ENCODE measurements at regions not wholly inside any gene's neighbourhood (a gene's known extent, or its start where the extent isn't known, plus 50 kb on each side); places are given as distances from the start of the nearest gene placed in this dataset.

DNA sequence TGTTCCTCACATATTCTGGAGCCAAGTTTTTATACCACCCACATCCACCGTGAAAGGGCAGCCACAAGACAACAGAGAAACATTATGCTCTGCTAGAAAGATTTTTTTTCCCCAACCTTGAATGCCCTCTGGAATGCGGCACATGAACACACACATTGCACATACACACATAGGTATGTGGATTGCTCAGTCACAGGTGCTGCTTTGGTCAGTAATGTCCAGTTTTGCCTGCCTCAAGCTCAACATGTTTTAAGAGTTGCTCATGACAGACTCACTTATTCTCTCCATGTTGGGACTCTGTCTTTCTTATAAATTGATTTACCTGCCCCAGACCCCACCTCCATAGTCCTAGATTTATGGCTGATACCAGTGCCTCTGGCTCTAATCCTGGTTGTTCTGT lies 138.0 kb upstream of the ASTN2 start:
- H3K27me3 ChIP-seq (ENCODE audit: control insufficient read depth in 3 of 3, insufficient read depth in 3 of 3, low read length in 3 of 3) = no peaks in the 10 kb centered on the region
- no peaks in the 10 kb centered on the region for H3K4me1 ChIP-seq (ENCODE audit: control insufficient read depth in 3 of 3, insufficient read depth in 3 of 3, low read length in 3 of 3)
- no peak overlapping the region for H3K4me3 ChIP-seq (ENCODE audit: low read length in 3 of 3)
- no peak overlapping the region for H3K27ac ChIP-seq (ENCODE audit: low read depth, low read length)
- no peak overlapping the region for H3K9ac ChIP-seq (ENCODE audit: low read depth in 1 of 3, low read length in 3 of 3)
- no peaks in the 10 kb centered on the region for H3K36me3 ChIP-seq (ENCODE audit: control insufficient read depth in 3 of 3, insufficient read depth in 3 of 3, low read length in 3 of 3)
- no peaks in the 10 kb centered on the region for H3K9me3 ChIP-seq (ENCODE audit: control insufficient read depth in 3 of 3, low read length in 3 of 3)

DNA sequence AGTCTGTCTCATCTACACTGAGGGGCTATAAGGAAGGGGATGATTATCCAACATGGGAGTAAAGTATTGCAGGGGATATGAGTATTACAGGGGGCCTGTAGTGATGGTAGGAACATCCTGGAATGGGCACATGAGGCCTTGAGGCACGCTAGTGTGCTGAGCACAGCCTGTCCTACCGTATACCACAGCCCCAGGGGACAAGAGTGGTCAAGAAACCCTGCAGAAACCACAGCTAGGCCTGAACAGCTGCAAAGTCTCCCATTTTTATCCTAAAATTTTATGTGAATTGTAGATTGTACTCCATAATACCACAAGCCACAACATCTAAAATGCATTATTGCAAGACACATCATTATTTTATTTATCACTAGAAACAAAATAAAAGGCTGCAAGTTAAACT lies 136.3 kb upstream of the ASTN2 start:
- no peaks in the 10 kb centered on the region for H3K36me3 ChIP-seq (ENCODE audit: control insufficient read depth in 3 of 3, insufficient read depth in 3 of 3, low read length in 3 of 3)
- H3K27ac ChIP-seq (ENCODE audit: low read depth, low read length) = no peak overlapping the region
- no peaks in the 10 kb centered on the region for H3K9me3 ChIP-seq (ENCODE audit: control insufficient read depth in 3 of 3, low read length in 3 of 3)
- no peak overlapping the region for H3K9ac ChIP-seq (ENCODE audit: low read depth in 1 of 3, low read length in 3 of 3)
- H3K27me3 ChIP-seq (ENCODE audit: control insufficient read depth in 3 of 3, insufficient read depth in 3 of 3, low read length in 3 of 3) = no peaks in the 10 kb centered on the region
- H3K4me3 ChIP-seq (ENCODE audit: low read length in 3 of 3) = no peak overlapping the region
- H3K4me1 ChIP-seq (ENCODE audit: control insufficient read depth in 3 of 3, insufficient read depth in 3 of 3, low read length in 3 of 3) = no peaks in the 10 kb centered on the region

DNA sequence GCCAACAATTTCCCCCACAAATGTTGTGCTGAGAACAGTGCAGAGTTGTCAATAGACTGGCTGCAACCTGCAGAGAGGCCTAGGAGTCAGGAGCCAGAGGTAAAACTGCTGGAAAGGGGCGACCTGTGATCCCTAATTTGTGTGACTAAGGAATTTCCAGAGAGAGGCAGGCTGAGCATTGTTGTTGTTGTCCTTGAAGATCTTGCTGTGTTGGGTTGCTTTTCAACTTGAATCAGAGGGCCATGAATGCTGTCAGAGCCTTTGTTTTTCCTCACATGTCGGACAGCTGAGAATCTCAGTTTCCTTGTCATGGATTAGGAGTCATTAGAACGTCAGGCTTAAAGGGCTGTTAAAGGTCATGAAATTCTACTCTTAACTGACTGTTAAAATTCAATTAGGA lies 134.6 kb upstream of the ASTN2 start:
- no peaks in the 10 kb centered on the region for H3K36me3 ChIP-seq (ENCODE audit: control insufficient read depth in 3 of 3, insufficient read depth in 3 of 3, low read length in 3 of 3)
- no peaks in the 10 kb centered on the region for H3K27me3 ChIP-seq (ENCODE audit: control insufficient read depth in 3 of 3, insufficient read depth in 3 of 3, low read length in 3 of 3)
- no peaks in the 10 kb centered on the region for H3K9me3 ChIP-seq (ENCODE audit: control insufficient read depth in 3 of 3, low read length in 3 of 3)

DNA sequence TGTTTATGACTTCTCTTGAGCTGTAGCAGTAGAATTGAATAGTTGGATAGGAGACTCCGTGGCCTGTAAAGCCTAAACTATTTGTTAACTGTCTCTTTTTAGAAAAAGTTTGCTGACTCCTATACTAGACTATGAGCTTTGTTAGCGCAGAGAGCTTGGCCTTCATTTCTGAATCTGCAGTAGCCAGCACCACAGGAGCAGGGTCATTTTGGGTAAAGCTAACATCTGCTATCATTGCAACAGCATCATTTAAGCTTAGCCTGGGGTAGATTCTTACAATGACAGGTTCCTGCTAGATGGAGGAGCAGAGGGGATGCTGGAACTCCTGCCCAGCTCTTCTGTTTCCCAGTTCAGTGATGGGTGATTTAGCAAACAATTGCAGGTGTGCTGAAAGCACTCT lies 133.7 kb upstream of the ASTN2 start:
- no peaks in the 10 kb centered on the region for H3K9me3 ChIP-seq (ENCODE audit: control insufficient read depth in 3 of 3, low read length in 3 of 3)
- H3K9ac ChIP-seq (ENCODE audit: low read depth in 1 of 3, low read length in 3 of 3) = no peak overlapping the region
- H3K36me3 ChIP-seq (ENCODE audit: control insufficient read depth in 3 of 3, insufficient read depth in 3 of 3, low read length in 3 of 3) = no peaks in the 10 kb centered on the region
- no peak overlapping the region for H3K27ac ChIP-seq (ENCODE audit: low read depth, low read length)
- no peaks in the 10 kb centered on the region for H3K4me1 ChIP-seq (ENCODE audit: control insufficient read depth in 3 of 3, insufficient read depth in 3 of 3, low read length in 3 of 3)
- no peak overlapping the region for H3K4me3 ChIP-seq (ENCODE audit: low read length in 3 of 3)
- H3K27me3 ChIP-seq (ENCODE audit: control insufficient read depth in 3 of 3, insufficient read depth in 3 of 3, low read length in 3 of 3) = no peaks in the 10 kb centered on the region

More for the DNA sequence above, 134.6 kb upstream of the ASTN2 start:
- no peak overlapping the region for H3K9ac ChIP-seq (ENCODE audit: low read depth in 1 of 3, low read length in 3 of 3)
- H3K4me1 ChIP-seq (ENCODE audit: control insufficient read depth in 3 of 3, insufficient read depth in 3 of 3, low read length in 3 of 3) = no peaks in the 10 kb centered on the region
- no peak overlapping the region for H3K27ac ChIP-seq (ENCODE audit: low read depth, low read length)
- no peak overlapping the region for H3K4me3 ChIP-seq (ENCODE audit: low read length in 3 of 3)

DNA sequence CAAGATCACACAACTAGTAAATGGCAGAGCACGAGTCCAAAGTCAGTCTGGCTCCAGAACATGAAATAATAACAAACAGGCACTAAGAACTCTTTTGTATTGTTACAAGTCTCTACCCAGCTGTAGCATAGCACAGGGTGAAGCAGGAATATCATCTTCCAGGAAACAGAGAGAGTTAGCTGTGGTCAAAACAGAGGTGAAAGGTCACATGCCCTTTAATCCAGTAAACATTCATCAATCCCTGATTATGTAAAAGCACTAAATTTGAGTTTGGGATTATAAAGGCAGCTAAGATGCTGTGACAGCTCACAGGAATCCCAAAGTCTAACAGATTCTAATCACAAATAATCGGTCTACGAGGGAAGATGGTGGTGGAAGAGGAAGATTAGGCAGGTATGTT lies 133.0 kb upstream of the ASTN2 start:
- H3K27me3 ChIP-seq (ENCODE audit: control insufficient read depth in 3 of 3, insufficient read depth in 3 of 3, low read length in 3 of 3) = no peaks in the 10 kb centered on the region
- H3K9ac ChIP-seq (ENCODE audit: low read depth in 1 of 3, low read length in 3 of 3) = no peak overlapping the region
- no peak overlapping the region for H3K27ac ChIP-seq (ENCODE audit: low read depth, low read length)
- H3K36me3 ChIP-seq (ENCODE audit: control insufficient read depth in 3 of 3, insufficient read depth in 3 of 3, low read length in 3 of 3) = no peaks in the 10 kb centered on the region
- no peaks in the 10 kb centered on the region for H3K4me1 ChIP-seq (ENCODE audit: control insufficient read depth in 3 of 3, insufficient read depth in 3 of 3, low read length in 3 of 3)
- no peaks in the 10 kb centered on the region for H3K9me3 ChIP-seq (ENCODE audit: control insufficient read depth in 3 of 3, low read length in 3 of 3)
- H3K4me3 ChIP-seq (ENCODE audit: low read length in 3 of 3) = no peak overlapping the region

DNA sequence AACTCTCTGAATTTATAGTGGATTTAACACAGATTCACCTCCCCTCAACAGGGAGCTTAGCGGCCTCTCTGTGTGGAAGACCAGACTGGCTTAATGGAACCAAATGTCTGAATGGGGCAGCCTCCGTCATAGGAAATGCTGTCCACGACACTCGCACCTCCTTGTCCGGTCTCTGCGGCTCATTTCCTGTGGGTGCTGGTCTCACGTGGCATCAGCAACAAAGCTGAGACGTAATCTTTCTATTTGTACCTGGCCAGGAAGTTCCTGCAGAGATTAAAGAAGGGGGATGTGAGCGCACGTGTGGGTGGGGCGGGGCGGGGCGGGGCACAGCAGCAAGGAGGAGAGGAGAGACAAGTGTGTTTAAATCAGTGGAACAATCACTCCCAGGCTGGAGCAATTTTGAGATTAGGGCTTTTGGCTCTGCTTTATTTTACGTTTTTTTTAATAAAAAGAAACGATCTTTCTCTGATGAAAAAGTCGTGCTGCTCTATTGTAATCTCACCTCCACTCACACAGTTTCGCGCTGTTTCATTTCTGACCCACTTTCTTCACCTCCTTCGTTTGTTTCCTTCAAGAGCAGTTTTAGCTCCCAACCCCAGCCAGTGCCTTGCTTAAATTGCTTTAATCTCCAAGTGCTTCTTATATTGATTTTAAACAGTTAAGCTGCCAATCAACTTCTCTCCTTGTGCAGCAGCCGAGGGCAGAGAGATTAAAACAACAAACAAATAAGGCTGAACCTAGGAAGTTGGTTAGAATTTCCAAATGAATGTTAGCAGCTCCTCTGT lies 132.2 kb upstream of the ASTN2 start:
- H3K9me3 ChIP-seq (ENCODE audit: control insufficient read depth in 3 of 3, low read length in 3 of 3) = no peaks in the 10 kb centered on the region
- no peak overlapping the region for H3K4me3 ChIP-seq (ENCODE audit: low read length in 3 of 3)
- no peak overlapping the region for H3K27ac ChIP-seq (ENCODE audit: low read depth, low read length)
- no peaks in the 10 kb centered on the region for H3K27me3 ChIP-seq (ENCODE audit: control insufficient read depth in 3 of 3, insufficient read depth in 3 of 3, low read length in 3 of 3)
- H3K36me3 ChIP-seq (ENCODE audit: control insufficient read depth in 3 of 3, insufficient read depth in 3 of 3, low read length in 3 of 3) = no peaks in the 10 kb centered on the region
- no peak overlapping the region for H3K9ac ChIP-seq (ENCODE audit: low read depth in 1 of 3, low read length in 3 of 3)
- H3K4me1 ChIP-seq (ENCODE audit: control insufficient read depth in 3 of 3, insufficient read depth in 3 of 3, low read length in 3 of 3) = no peaks in the 10 kb centered on the region

DNA sequence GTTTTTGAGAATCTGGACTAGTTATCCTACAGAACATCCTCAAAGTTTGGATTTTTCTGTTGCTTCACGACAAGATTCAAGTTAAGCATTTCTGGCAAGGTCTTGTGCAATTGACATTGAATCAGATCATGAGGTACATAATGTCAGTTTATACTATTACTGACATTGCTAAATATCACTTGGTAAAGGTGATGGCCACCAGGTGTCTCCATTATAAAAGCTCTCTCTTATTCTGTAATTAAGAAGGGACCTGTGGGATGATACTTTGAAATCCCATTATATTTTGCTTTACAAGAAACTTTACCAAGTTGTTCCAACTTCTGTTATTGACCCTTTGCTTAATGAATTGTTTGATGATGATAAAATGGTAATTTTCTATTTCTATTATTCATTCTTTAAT lies 131.0 kb upstream of the ASTN2 start:
- Histone ChIP-seq H3K27ac (ENCODE audit: low read depth, low read length) (no peak overlapping the region), H3K4me1 (ENCODE audit: control insufficient read depth in 3 of 3, insufficient read depth in 3 of 3, low read length in 3 of 3) (no peaks in the 10 kb centered on the region), H3K9ac (ENCODE audit: low read depth in 1 of 3, low read length in 3 of 3) (no peak overlapping the region), H3K36me3 (ENCODE audit: control insufficient read depth in 3 of 3, insufficient read depth in 3 of 3, low read length in 3 of 3) (no peaks in the 10 kb centered on the region), H3K9me3 (ENCODE audit: control insufficient read depth in 3 of 3, low read length in 3 of 3) (no peaks in the 10 kb centered on the region), H3K4me3 (ENCODE audit: low read length in 3 of 3) (no peak overlapping the region), H3K27me3 (ENCODE audit: control insufficient read depth in 3 of 3, insufficient read depth in 3 of 3, low read length in 3 of 3) (no peaks in the 10 kb centered on the region)

DNA sequence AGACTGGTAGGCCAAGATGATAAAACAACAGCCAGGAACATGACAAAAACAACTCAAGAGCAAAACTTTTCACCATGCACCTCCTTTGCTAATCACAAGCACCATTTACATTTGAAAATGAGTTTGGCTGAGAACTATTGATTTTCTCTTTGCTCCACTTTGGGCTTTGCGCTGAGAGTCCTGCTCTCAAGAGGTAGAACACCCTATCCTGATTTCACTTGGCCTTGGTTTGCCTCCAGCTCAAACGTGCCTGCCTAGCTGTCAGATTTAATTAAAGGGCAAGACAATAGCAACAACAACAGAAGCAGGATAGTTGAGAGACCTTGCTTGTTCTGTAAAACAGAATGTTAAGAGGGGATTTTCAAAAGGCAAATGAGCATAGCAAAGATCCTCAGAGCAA lies 128.2 kb upstream of the ASTN2 start:
- no peak overlapping the region for H3K27ac ChIP-seq (ENCODE audit: low read depth, low read length)
- no peaks in the 10 kb centered on the region for H3K9me3 ChIP-seq (ENCODE audit: control insufficient read depth in 3 of 3, low read length in 3 of 3)
- H3K4me1 ChIP-seq (ENCODE audit: control insufficient read depth in 3 of 3, insufficient read depth in 3 of 3, low read length in 3 of 3) = no peaks in the 10 kb centered on the region
- no peaks in the 10 kb centered on the region for H3K27me3 ChIP-seq (ENCODE audit: control insufficient read depth in 3 of 3, insufficient read depth in 3 of 3, low read length in 3 of 3)
- no peak overlapping the region for H3K4me3 ChIP-seq (ENCODE audit: low read length in 3 of 3)
- H3K9ac ChIP-seq (ENCODE audit: low read depth in 1 of 3, low read length in 3 of 3) = no peak overlapping the region
- no peaks in the 10 kb centered on the region for H3K36me3 ChIP-seq (ENCODE audit: control insufficient read depth in 3 of 3, insufficient read depth in 3 of 3, low read length in 3 of 3)

DNA sequence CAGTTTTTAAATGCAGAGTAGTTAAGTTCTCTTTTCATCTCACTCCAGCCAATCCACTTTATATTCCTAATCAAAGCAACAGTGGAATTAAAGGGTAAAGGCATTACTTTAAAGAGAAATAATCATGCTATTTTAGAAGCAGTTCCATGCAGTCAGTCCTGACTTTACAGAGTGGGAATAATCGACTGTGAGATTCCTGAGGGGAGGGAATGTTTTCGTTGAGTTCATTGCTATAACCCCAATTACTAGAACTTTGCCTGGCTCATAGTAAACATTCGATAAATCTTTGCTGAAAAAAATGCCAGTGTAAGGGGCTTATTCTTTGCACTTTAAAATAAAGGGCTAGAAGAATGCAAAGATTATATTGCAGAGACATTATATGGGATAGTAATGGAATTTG lies 127.2 kb upstream of the ASTN2 start:
- no peaks in the 10 kb centered on the region for H3K27me3 ChIP-seq (ENCODE audit: control insufficient read depth in 3 of 3, insufficient read depth in 3 of 3, low read length in 3 of 3)
- no peak overlapping the region for H3K9ac ChIP-seq (ENCODE audit: low read depth in 1 of 3, low read length in 3 of 3)
- H3K27ac ChIP-seq (ENCODE audit: low read depth, low read length) = no peak overlapping the region
- H3K9me3 ChIP-seq (ENCODE audit: control insufficient read depth in 3 of 3, low read length in 3 of 3) = no peaks in the 10 kb centered on the region
- no peaks in the 10 kb centered on the region for H3K36me3 ChIP-seq (ENCODE audit: control insufficient read depth in 3 of 3, insufficient read depth in 3 of 3, low read length in 3 of 3)
- H3K4me1 ChIP-seq (ENCODE audit: control insufficient read depth in 3 of 3, insufficient read depth in 3 of 3, low read length in 3 of 3) = no peaks in the 10 kb centered on the region
- no peak overlapping the region for H3K4me3 ChIP-seq (ENCODE audit: low read length in 3 of 3)

DNA sequence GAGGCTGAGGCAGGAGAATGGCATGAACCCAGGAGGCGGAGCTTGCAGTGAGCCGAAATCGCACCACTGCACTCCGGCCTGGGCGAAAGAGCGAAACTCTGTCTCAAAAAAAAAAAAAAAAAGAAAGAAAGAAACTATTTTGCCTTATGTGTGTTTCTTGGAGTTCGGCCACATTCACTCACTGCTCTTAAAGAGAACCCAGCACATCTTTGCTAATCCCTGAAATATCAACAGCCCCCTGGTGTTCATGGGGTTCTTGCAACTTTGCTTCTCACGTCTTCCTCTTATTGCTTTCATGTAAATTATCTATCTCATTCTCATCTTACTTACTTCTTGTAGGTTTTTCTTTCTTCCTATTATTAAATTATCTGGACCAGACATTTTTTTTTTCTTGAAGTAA lies 126.3 kb upstream of the ASTN2 start:
- no peaks in the 10 kb centered on the region for H3K36me3 ChIP-seq (ENCODE audit: control insufficient read depth in 3 of 3, insufficient read depth in 3 of 3, low read length in 3 of 3)
- no peaks in the 10 kb centered on the region for H3K4me1 ChIP-seq (ENCODE audit: control insufficient read depth in 3 of 3, insufficient read depth in 3 of 3, low read length in 3 of 3)
- no peak overlapping the region for H3K27ac ChIP-seq (ENCODE audit: low read depth, low read length)
- H3K27me3 ChIP-seq (ENCODE audit: control insufficient read depth in 3 of 3, insufficient read depth in 3 of 3, low read length in 3 of 3) = no peaks in the 10 kb centered on the region
- H3K9me3 ChIP-seq (ENCODE audit: control insufficient read depth in 3 of 3, low read length in 3 of 3) = no peaks in the 10 kb centered on the region
- H3K4me3 ChIP-seq (ENCODE audit: low read length in 3 of 3) = no peak overlapping the region
- no peak overlapping the region for H3K9ac ChIP-seq (ENCODE audit: low read depth in 1 of 3, low read length in 3 of 3)

Data from skeletal muscle tissue (tissue), 3 donors.